Prostate gland (tissue), 2 donors: ENCODE measurements at regions not wholly inside any gene's neighbourhood (a gene's known extent, or its start where the extent isn't known, plus 50 kb on each side); places are given as distances from the start of the nearest gene placed in this dataset.

Source experiments
- CTCF ChIP-seq, 4 experiments: fragments of 200-600 bp in 2 of 4; fragments of 450-650 bp in 2 of 4; sonication (generic) in 2 of 4; IDR thresholded peaks; 1 replicate in 3 of 4; 2 replicates in 1 of 4; pipeline ENCODE4 v1.5.1; 2016 to 2019; ENCODE audit warnings: antibody characterized with exemption in 4 of 4, mild to moderate bottlenecking in 2 of 4, moderate library complexity in 2 of 4
- POLR2A ChIP-seq: fragments of 450-650 bp; IDR thresholded peaks from one replicate; pipeline ENCODE4 v1.6.1; 2016; ENCODE audit warnings: antibody characterized with exemption, mild to moderate bottlenecking
- POLR2AphosphoS5 ChIP-seq: sonication (generic); formaldehyde crosslinking; IDR thresholded peaks from one replicate; pipeline ENCODE4 v1.6.1; 2017; ENCODE audit warnings: antibody characterized with exemption

GRCh38 chr14:49506650-49507049 lies 79.5 kb downstream of the RPS29 start:
- TF ChIP-seq CTCF (IDR thresholded peaks at IDR 0.05) (no peak), POLR2AphosphoS5 (no peak), POLR2A (no peak)
